Body of pancreas (tissue), 4 donors: ENCODE measurements at regions not wholly inside any gene's neighbourhood (a gene's known extent, or its start where the extent isn't known, plus 50 kb on each side); places are given as distances from the start of the nearest gene placed in this dataset.

Experiments used
- ATAC-seq: fragments of 150-250 bp; one replicate; pipeline ENCODE4 v1.9.1; 2016
- DNase-seq, 4 donors: peaks; one replicate each; pipeline ENCODE4 v3.0.0-alpha.2; 2019
- H3K27ac ChIP-seq, 4 donors: fragments of 200-600 bp; sonication (generic); 1 replicate in 3 of 4; 2 replicates in 1 of 4; pipeline versions ENCODE4 v1.5.1 to v1.6.1; 2016 to 2019; ENCODE audit warnings: mild to moderate bottlenecking in 1 of 4, mixed read lengths in 1 of 4, moderate library complexity in 1 of 4
- H3K27me3 ChIP-seq, 2 donors: fragments of 200-600 bp; sonication (generic); one replicate each; pipeline ENCODE4 v1.6.0; 2016; ENCODE audit warnings: mild to moderate bottlenecking in 1 of 2
- H3K36me3 ChIP-seq, 2 donors: fragments of 200-600 bp; sonication (generic); replicated peaks in 1 of 2; 2 replicates each; pipeline ENCODE4 v1.5.1; 2016; ENCODE audit warnings: low read depth in 2 of 2; ENCODE audit not compliant: insufficient read depth in 1 of 2
- H3K4me1 ChIP-seq: fragments of 200-600 bp; sonication (generic); one replicate; pipeline ENCODE4 v1.6.0; 2016
- H3K4me3 ChIP-seq, 2 donors: fragments of 200-600 bp; sonication (generic); 1 replicate in 1 of 2; 2 replicates in 1 of 2; pipeline ENCODE4 v1.5.1; 2016 to 2019
- H3K9me3 ChIP-seq, 3 donors: fragments of 200-600 bp; sonication (generic); 1 replicate in 2 of 3; 2 replicates in 1 of 3; pipeline ENCODE4 v1.5.1; 2016
- CTCF ChIP-seq, 7 experiments: fragments of 450-650 bp in 4 of 7; fragments of 200-600 bp in 3 of 7; sonication (generic) in 3 of 7; IDR thresholded peaks; one replicate each; pipeline ENCODE4 v1.5.1; 2016 to 2019; ENCODE audit warnings: antibody characterized with exemption in 7 of 7
- POLR2A ChIP-seq, 3 donors: fragments of 450-650 bp; IDR thresholded peaks; one replicate each; pipeline ENCODE4 v1.6.1; 2016; ENCODE audit warnings: antibody characterized with exemption in 3 of 3, mild to moderate bottlenecking in 2 of 3
- WGBS, 2 donors: methylation state at CpG; one replicate each; pipeline ENCODE4 v1.1.5; 2017; 5-methylcytosine and 5-hydroxymethylcytosine counted together
- intact Hi-C: fragments of 100-400 bp; cut with DNase I; formaldehyde crosslinking; loops from one replicate; pipeline ENCODE4 v1.15.1; 2023

DNA sequence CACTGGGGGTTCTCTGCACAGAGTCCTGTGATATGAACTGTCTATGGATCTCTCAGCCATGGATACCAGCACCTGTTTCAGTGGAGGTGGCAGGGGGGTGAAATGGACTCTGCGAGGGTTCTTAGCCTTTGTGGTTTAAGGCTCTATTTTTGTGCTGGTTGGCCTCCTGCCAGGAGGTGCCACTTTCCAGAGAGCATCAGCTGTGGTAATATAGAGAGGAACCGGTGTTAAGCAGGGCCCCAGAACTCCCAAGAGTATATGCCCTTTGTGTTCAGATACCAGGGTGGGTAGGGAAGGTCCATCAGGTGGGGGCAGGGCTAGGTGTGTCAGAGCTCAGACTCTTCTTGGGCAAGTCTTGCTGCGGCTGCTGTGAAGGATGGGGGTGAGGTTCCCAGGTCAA is 330.0 kb upstream of the PLD5 start:
- H3K4me1 ChIP-seq, result no peaks in the 10 kb centered on the region
- DNase-seq (no peak), ATAC-seq (no peak)
- intact Hi-C loops, result no loop called here
- no peaks in the 10 kb centered on the region for H3K36me3 ChIP-seq
- WGBS, 2 donors, result 43 to 74% methylated on average over 3 of the region's 3 CpGs
- H3K27ac ChIP-seq, result no peak overlapping the region
- no peak for TF ChIP-seq POLR2A (IDR thresholded peaks at IDR 0.05)
- no peak for TF ChIP-seq CTCF (IDR thresholded peaks at IDR 0.05)
- H3K4me3 ChIP-seq, result no peak overlapping the region
- H3K27me3 ChIP-seq, result no peaks in the 10 kb centered on the region
- H3K9me3 ChIP-seq, result no peaks in the 10 kb centered on the region

DNA sequence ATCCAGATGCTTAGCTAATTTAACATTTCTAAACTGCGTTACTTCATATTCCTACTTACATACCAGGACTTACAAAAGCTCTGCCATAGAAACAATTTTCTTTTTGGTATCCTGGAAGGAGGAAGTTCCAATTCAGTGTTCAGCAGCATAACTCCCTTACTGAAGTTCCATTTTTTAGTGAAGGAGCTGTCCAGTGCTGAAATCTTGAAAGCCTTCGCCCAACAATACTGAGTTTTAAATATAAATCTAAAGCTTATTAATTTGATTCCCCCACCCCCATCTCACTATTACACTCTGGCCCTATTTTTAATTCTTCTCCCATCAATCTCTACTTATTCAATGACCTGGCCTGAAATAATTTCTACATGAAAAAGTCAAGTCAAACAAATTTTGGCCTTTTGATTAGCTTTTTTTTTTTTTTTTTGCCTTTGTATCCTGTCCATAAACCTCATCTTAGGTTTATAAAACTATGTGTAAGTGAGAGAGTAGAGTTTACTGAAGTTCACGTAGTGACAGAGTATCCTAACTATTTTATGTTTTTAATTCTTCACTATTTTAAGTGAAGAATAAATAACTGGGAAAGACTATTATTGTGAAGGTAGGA is 323.0 kb upstream of the PLD5 start:
- Histone ChIP-seq H3K4me3 (no peak overlapping the region), H3K27ac (no peak overlapping the region), H3K36me3 (no peaks in the 10 kb centered on the region), H3K9me3 (no peaks in the 10 kb centered on the region), H3K4me1 (no peaks in the 10 kb centered on the region), H3K27me3 (no peaks in the 10 kb centered on the region)
- WGBS, 2 donors, result 18% methylated on average over 3 of the region's 3 CpGs
- no peak for DNase-seq
- intact Hi-C loops, result no loop called here
- TF ChIP-seq POLR2A (IDR thresholded peaks at IDR 0.05), result no peak
- TF ChIP-seq CTCF (IDR thresholded peaks at IDR 0.05), result no peak
- no peak for ATAC-seq

DNA sequence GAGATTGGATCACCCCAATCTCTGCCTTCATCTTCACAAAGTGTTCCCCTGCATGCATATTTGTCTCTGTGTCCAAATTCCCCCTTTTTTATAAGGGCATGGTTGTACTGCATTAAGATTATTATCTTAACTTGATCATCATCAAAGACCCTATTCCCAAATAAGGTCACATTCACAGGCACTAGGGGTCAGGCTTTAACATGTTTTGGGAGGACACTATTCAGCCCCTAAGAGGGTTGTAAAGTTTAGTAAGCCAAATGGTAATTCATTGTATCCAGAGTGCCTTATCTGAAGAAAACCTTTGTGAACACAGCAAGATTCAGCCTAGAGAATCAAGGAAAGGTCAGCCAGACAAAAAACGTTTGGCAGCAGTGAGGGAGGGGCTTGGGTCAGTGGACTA is 317.6 kb upstream of the PLD5 start:
- Histone ChIP-seq H3K27ac (no peak overlapping the region), H3K4me3 (no peak overlapping the region), H3K27me3 (no peaks in the 10 kb centered on the region), H3K9me3 (no peaks in the 10 kb centered on the region), H3K36me3 (no peaks in the 10 kb centered on the region), H3K4me1 (no peaks in the 10 kb centered on the region)
- no peak for TF ChIP-seq POLR2A (IDR thresholded peaks at IDR 0.05)
- TF ChIP-seq CTCF (IDR thresholded peaks at IDR 0.05), result no peak
- ATAC-seq (no peak), DNase-seq (no peak)
- WGBS, 2 donors, result 0 to 3% methylated on average over 1 of the region's 1 CpG
- intact Hi-C loops, result no loop called here

- 69 to 73% methylated on average over 7 to 12 of the region's 12 CpGs for WGBS, 2 donors
- no peak for TF ChIP-seq CTCF (IDR thresholded peaks at IDR 0.05)
- Histone ChIP-seq H3K4me1 (no peaks in the 10 kb centered on the region), H3K27me3 (no peaks in the 10 kb centered on the region), H3K9me3 (no peaks in the 10 kb centered on the region), H3K4me3 (no peak overlapping the region), H3K27ac (no peak overlapping the region), H3K36me3 (no peaks in the 10 kb centered on the region)
- no peak for DNase-seq
- intact Hi-C loops, result no loop called here
- no peak for ATAC-seq
These were observed 314.6 kb upstream of the PLD5 start for GRCh38 chr1:242839101-242839500.

DNA sequence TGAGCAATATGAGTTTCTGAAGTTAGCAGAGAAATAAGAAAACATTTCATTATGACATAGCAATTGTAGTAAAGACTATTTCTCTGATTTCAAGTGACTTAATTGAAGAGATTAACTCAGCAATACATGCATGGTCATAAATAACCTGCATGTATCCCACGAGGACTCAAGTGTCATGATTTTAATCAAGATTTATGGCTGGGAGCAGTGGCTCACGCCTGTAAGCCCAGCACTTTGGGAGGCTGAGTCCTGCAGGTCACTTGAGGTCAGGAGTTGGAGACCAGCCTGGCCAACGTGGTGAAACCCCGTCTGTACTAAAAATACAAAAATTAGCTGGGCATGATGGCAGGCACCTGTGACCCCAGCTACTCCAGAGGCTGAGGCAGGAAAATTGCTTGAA is 311.9 kb upstream of the PLD5 start:
- H3K27me3 ChIP-seq, result no peaks in the 10 kb centered on the region
- 21 to 26% methylated on average over 4 of the region's 4 CpGs for WGBS, 2 donors

More for the DNA sequence above, 311.9 kb upstream of the PLD5 start:
- TF ChIP-seq POLR2A (IDR thresholded peaks at IDR 0.05) (no peak), CTCF (IDR thresholded peaks at IDR 0.05) (no peak)
- DNase-seq, result no peak
- ATAC-seq, result no peak
- Histone ChIP-seq H3K27ac (no peak overlapping the region), H3K9me3 (no peaks in the 10 kb centered on the region), H3K36me3 (no peaks in the 10 kb centered on the region), H3K4me1 (no peaks in the 10 kb centered on the region), H3K4me3 (no peak overlapping the region)
- intact Hi-C loops, result no loop called here
